ENCODE measurements at regions not wholly inside any gene's neighbourhood (a gene's known extent, or its start where the extent isn't known, plus 50 kb on each side); places are given as distances from the start of the nearest gene placed in this dataset.

DNA sequence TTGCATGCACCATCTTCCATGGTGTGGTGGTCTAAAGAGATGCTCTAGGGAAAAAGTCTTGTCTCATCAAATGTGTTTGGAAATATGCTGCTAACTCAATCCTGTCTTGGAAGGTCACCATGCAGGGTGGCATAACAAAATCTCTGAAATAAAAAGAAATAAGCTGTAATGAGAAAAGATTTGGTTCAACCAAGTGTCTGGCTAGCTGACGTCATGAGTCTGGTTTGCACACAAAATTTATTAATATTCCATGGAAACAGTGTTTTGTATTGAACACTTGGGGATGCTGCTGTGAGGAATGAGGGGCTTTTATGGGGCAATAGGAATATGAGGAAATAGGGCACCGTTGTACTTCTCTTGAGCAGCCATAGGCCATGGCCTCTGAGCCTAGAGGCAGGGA is 575.7 kb upstream of the CDH5 start:
- TF ChIP-seq, protein P1, sequence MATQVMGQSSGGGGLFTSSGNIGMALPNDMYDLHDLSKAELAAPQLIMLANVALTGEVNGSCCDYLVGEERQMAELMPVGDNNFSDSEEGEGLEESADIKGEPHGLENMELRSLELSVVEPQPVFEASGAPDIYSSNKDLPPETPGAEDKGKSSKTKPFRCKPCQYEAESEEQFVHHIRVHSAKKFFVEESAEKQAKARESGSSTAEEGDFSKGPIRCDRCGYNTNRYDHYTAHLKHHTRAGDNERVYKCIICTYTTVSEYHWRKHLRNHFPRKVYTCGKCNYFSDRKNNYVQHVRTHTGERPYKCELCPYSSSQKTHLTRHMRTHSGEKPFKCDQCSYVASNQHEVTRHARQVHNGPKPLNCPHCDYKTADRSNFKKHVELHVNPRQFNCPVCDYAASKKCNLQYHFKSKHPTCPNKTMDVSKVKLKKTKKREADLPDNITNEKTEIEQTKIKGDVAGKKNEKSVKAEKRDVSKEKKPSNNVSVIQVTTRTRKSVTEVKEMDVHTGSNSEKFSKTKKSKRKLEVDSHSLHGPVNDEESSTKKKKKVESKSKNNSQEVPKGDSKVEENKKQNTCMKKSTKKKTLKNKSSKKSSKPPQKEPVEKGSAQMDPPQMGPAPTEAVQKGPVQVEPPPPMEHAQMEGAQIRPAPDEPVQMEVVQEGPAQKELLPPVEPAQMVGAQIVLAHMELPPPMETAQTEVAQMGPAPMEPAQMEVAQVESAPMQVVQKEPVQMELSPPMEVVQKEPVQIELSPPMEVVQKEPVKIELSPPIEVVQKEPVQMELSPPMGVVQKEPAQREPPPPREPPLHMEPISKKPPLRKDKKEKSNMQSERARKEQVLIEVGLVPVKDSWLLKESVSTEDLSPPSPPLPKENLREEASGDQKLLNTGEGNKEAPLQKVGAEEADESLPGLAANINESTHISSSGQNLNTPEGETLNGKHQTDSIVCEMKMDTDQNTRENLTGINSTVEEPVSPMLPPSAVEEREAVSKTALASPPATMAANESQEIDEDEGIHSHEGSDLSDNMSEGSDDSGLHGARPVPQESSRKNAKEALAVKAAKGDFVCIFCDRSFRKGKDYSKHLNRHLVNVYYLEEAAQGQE (IDR thresholded peaks at IDR 0.05; ENCODE audit: low read depth) = no peak
- TF ChIP-seq YY1 (IDR thresholded peaks at IDR 0.05; ENCODE audit: low read depth) (no peak), CEBPB (IDR thresholded peaks at IDR 0.05) (no peak), FOXM1 (IDR thresholded peaks at IDR 0.05; ENCODE audit: borderline replicate concordance, low read depth) (no peak), NFIC (IDR thresholded peaks at IDR 0.05) (no peak), CREB1 (IDR thresholded peaks at IDR 0.05; ENCODE audit: low read depth) (no peak), EP300 (IDR thresholded peaks at IDR 0.05; ENCODE audit: borderline replicate concordance) (no peak), TEAD4 (IDR thresholded peaks at IDR 0.05) (no peak), TAF1 (IDR thresholded peaks at IDR 0.05; ENCODE audit: low read depth) (no peak), RAD21 (IDR thresholded peaks at IDR 0.05; ENCODE audit: low read depth) (no peak), TCF12 (IDR thresholded peaks at IDR 0.05; ENCODE audit: low read depth) (no peak)
- TF ChIP-seq, protein P2, sequence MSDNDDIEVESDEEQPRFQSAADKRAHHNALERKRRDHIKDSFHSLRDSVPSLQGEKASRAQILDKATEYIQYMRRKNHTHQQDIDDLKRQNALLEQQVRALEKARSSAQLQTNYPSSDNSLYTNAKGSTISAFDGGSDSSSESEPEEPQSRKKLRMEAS (IDR thresholded peaks at IDR 0.05) = no peak
- TF ChIP-seq, protein P3, sequence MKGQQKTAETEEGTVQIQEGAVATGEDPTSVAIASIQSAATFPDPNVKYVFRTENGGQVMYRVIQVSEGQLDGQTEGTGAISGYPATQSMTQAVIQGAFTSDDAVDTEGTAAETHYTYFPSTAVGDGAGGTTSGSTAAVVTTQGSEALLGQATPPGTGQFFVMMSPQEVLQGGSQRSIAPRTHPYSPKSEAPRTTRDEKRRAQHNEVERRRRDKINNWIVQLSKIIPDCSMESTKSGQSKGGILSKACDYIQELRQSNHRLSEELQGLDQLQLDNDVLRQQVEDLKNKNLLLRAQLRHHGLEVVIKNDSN (IDR thresholded peaks at IDR 0.05) = no peak

All from Ishikawa (cell line).